DND-41 (cell line): ENCODE measurements at regions not wholly inside any gene's neighbourhood (a gene's known extent, or its start where the extent isn't known, plus 50 kb on each side); places are given as distances from the start of the nearest gene placed in this dataset.

Experiments
- ATAC-seq: fragments of 200-7000 bp; cut with Tn5 transposase; 3 replicates; pipeline ENCODE4 v1.9.1; 2021; ENCODE audit warnings: low read depth; ENCODE audit not compliant: insufficient read depth
- DNase-seq: peaks from one replicate; pipeline ENCODE4 v3.0.0-alpha.2; 2020
- H2AFZ ChIP-seq: 2 replicates; pipeline ENCODE4 v1.6.0; 2012; ENCODE audit warnings: low read depth, low read length
- H3K27ac ChIP-seq: 2 replicates; pipeline ENCODE4 v1.5.1; 2012; ENCODE audit warnings: low read length, inconsistent platforms
- H3K27me3 ChIP-seq: fragments of 200-600 bp; sonication (generic); 2 replicates; pipeline ENCODE4 v1.6.0; 2012; ENCODE audit warnings: low read length, mild to moderate bottlenecking, inconsistent platforms; ENCODE audit not compliant: insufficient read depth, poor library complexity
- H3K36me3 ChIP-seq: 2 replicates; pipeline ENCODE4 v1.5.1; 2012; ENCODE audit warnings: low read length, inconsistent platforms; ENCODE audit not compliant: insufficient read depth
- H3K4me1 ChIP-seq: 2 replicates; pipeline ENCODE4 v1.5.1; 2012; ENCODE audit warnings: mild to moderate bottlenecking, low read length; ENCODE audit not compliant: insufficient read depth
- H3K4me2 ChIP-seq: 2 replicates; pipeline ENCODE4 v1.6.0; 2012; ENCODE audit warnings: mild to moderate bottlenecking, moderate library complexity, low read length, inconsistent platforms; ENCODE audit not compliant: insufficient read depth
- H3K4me3 ChIP-seq, 2 experiments: fragments of 200-600 bp in 1 of 2; shearing (Covaris generic) in 1 of 2; 2 replicates each; pipeline ENCODE4 v1.5.1; 2012 to 2016; ENCODE audit warnings: inconsistent platforms in 2 of 2, low read length in 2 of 2, mild to moderate bottlenecking in 2 of 2, low read depth in 1 of 2, moderate library complexity in 1 of 2
- H3K79me2 ChIP-seq: 2 replicates; pipeline ENCODE4 v1.6.0; 2012; ENCODE audit warnings: low read length, inconsistent platforms; ENCODE audit not compliant: insufficient read depth
- H3K9ac ChIP-seq: 2 replicates; pipeline ENCODE4 v1.6.0; 2012; ENCODE audit warnings: low read depth, mild to moderate bottlenecking, inconsistent platforms, low read length, moderate library complexity
- H3K9me3 ChIP-seq: 2 replicates; pipeline ENCODE4 v1.5.1; 2012; ENCODE audit warnings: low read length, moderate library complexity, mild to moderate bottlenecking, inconsistent platforms; ENCODE audit not compliant: insufficient read depth, severe bottlenecking
- H4K20me1 ChIP-seq: 2 replicates; pipeline ENCODE4 v1.6.0; 2012; ENCODE audit warnings: low read length; ENCODE audit not compliant: insufficient read depth
- EZH2 ChIP-seq: IDR thresholded peaks from 3 replicates; pipeline ENCODE4 v1.6.1; 2012; ENCODE audit warnings: borderline replicate concordance, low read depth, mild to moderate bottlenecking, moderate library complexity, low read length, inconsistent platforms; ENCODE audit not compliant: severe bottlenecking
- TF ChIP-seq, protein P1 (sequence below): IDR thresholded peaks from 2 replicates; pipeline ENCODE4 v1.5.1; 2012; ENCODE audit warnings: borderline replicate concordance, low read length, moderate library complexity, mild to moderate bottlenecking; ENCODE audit not compliant: poor library complexity, severe bottlenecking; ENCODE audit errors: extremely low read depth

DNA sequence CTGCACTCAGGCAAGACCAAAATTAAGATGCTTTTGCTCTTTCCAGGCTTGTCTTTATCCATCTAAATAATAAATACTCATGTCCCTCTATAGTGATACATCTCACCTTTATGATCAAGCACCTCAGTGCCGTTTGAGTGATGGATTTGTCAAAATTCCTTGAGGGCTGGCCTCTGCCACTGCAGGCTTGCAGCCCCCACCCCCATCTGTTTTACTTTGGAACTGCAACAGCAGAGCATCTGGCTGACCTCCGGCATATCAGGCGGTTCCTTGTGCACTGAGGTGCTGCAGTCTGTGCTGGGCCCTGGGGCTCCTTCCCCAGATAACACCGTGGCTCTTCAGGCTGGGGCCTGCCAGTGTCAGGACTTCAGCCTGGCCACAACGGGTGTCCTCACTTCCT lies 386.9 kb downstream of the CDH26 start:
- peaks cover 45% of the 10 kb centered on the region for H3K36me3 ChIP-seq
- peaks cover 5% of the 10 kb centered on the region for H4K20me1 ChIP-seq
- H3K9ac ChIP-seq, result no peak overlapping the region
- no peaks in the 10 kb centered on the region for H3K9me3 ChIP-seq
- no peak overlapping the region for H3K4me3 ChIP-seq
- TF ChIP-seq EZH2, result no peak
- TF ChIP-seq, protein P1, sequence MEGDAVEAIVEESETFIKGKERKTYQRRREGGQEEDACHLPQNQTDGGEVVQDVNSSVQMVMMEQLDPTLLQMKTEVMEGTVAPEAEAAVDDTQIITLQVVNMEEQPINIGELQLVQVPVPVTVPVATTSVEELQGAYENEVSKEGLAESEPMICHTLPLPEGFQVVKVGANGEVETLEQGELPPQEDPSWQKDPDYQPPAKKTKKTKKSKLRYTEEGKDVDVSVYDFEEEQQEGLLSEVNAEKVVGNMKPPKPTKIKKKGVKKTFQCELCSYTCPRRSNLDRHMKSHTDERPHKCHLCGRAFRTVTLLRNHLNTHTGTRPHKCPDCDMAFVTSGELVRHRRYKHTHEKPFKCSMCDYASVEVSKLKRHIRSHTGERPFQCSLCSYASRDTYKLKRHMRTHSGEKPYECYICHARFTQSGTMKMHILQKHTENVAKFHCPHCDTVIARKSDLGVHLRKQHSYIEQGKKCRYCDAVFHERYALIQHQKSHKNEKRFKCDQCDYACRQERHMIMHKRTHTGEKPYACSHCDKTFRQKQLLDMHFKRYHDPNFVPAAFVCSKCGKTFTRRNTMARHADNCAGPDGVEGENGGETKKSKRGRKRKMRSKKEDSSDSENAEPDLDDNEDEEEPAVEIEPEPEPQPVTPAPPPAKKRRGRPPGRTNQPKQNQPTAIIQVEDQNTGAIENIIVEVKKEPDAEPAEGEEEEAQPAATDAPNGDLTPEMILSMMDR, result peak; percentile 19
- H3K4me2 ChIP-seq, result no peak overlapping the region
- H3K27me3 ChIP-seq, result no peaks in the 10 kb centered on the region
- DNase-seq (no peak), ATAC-seq (no peak)
- H3K27ac ChIP-seq, result no peak overlapping the region
- H2AFZ ChIP-seq, result no peak overlapping the region
- H3K4me1 ChIP-seq, result no peaks in the 10 kb centered on the region
- H3K79me2 ChIP-seq, result no peaks in the 10 kb centered on the region

DNA sequence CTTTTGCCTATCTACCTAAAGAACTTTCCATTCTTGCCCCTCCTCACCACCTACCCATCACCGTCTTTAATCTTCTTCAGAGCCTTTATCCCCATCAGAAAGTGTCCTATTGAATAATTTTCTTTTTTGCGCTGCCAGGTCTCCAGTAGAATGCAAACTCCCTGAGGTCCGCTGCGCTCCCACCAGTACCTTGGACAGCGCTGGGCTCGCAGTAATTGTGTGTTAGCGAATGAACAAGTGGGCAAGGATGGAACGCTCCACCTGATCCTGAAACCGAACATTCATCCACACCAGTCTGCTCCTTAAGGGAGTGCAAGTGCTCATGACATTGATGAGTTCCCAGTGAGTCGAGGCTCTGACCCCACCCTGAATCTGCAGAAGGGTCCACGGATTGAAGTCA lies 391.2 kb downstream of the CDH26 start:
- Histone ChIP-seq H3K9ac (no peak overlapping the region), H3K4me3 (no peak overlapping the region), H3K4me2 (no peak overlapping the region), H2AFZ (no peak overlapping the region), H3K9me3 (no peaks in the 10 kb centered on the region), H3K36me3 (peaks cover 49% of the 10 kb centered on the region), H3K27ac (no peak overlapping the region), H3K4me1 (no peaks in the 10 kb centered on the region), H3K79me2 (no peaks in the 10 kb centered on the region; the same call in 1 of the 2 replicates), H3K27me3 (no peaks in the 10 kb centered on the region), H4K20me1 (peaks cover 16% of the 10 kb centered on the region)
- no peak for ATAC-seq
- TF ChIP-seq, protein P1, result no peak
- TF ChIP-seq EZH2, result no peak
- DNase-seq, result no peak

DNA sequence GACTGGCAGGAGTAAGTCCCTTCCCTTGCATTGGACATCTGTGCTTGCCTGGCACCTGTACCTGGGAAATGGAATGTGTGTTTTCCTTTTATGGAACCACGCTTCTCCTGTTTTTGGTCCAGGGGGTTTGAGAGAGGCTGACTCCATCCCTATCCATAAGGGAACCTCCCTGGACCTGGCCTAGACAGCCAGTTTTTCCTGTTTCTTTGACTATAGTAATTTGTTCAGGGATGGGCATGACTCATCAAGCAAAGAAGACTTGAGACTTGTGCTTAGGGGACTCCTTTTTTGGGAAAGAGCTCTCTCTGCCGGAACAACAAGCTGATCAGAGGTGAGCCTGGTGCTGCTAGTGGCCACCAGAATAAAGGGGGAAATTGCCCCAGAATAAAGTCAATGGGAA lies 393.8 kb downstream of the CDH26 start:
- peaks cover 16% of the 10 kb centered on the region for H4K20me1 ChIP-seq
- H3K36me3 ChIP-seq, result peaks cover 33% of the 10 kb centered on the region
- no peak overlapping the region for H3K27ac ChIP-seq
- no peak overlapping the region for H3K9ac ChIP-seq
- no peaks in the 10 kb centered on the region for H3K27me3 ChIP-seq
- no peaks in the 10 kb centered on the region; the same call in 1 of the 2 replicates for H3K79me2 ChIP-seq
- H3K4me2 ChIP-seq, result no peak overlapping the region
- TF ChIP-seq, protein P1, result no peak
- no peak for TF ChIP-seq EZH2
- H3K9me3 ChIP-seq, result no peaks in the 10 kb centered on the region
- DNase-seq (no peak), ATAC-seq (no peak)
- H3K4me3 ChIP-seq, result no peak overlapping the region
- H3K4me1 ChIP-seq, result no peaks in the 10 kb centered on the region
- H2AFZ ChIP-seq, result no peak overlapping the region

DNA sequence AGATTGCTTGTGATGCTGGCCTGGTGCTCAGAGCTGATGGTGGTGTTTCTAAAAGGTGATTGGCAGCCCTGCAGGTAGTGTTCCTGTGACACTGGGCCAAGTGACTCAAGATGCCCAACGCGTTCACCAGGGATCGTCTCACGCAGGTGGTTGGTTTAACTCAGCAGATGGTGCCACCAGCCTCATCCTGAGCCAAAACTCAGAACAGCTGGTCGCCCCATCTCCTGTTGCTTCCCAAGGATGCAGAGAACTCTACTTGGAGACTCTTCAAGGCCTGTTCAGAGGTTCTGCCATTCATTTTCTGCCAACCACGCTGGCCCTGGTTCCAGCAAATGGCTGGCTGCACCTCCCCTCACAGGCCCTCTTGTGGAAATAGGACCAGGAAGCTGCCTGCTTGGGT lies 394.4 kb downstream of the CDH26 start:
- Histone ChIP-seq H3K36me3 (peaks cover 29% of the 10 kb centered on the region), H3K9me3 (no peaks in the 10 kb centered on the region), H3K4me1 (no peaks in the 10 kb centered on the region), H3K9ac (no peak overlapping the region), H3K27ac (no peak overlapping the region), H3K4me2 (no peak overlapping the region), H3K27me3 (no peaks in the 10 kb centered on the region), H3K79me2 (no peaks in the 10 kb centered on the region; the same call in 1 of the 2 replicates), H2AFZ (no peak overlapping the region), H3K4me3 (no peak overlapping the region), H4K20me1 (peaks cover 16% of the 10 kb centered on the region)
- DNase-seq, result no peak
- TF ChIP-seq EZH2, result no peak
- TF ChIP-seq, protein P1, result no peak
- ATAC-seq, result no peak
